NCI-H1417 (cell line): ENCODE measurements at regions not wholly inside any gene's neighbourhood (a gene's known extent, or its start where the extent isn't known, plus 50 kb on each side); places are given as distances from the start of the nearest gene placed in this dataset.
"Not testable (repeated sequence)": the region's sequence is repeated elsewhere in the genome, so short reads cannot be mapped to it uniquely, and the experiment has no call there.

Experiments used
- DNase-seq, 3 experiments: peaks; one replicate each; lab custom pipeline; 2025; lab: John Stamatoyannopoulos, UW

DNA sequence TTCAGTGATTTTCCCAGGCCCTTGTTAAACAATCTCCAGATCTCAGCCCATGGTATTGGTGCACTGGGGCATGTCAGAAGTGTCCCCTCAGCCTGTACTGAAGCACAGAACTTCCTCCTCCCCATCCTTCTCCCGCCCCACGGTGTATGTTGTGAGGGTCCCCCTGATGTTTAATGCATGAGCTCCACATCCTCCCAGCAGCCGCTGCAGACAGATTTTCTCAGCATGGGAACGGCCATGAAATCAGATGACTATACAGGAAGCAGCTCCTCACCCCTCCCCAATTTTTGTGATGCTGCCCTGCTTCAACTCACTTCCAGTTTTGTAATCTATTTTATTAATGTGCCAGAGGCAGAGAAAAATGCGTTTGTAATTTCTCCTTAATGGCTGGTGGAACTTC, 406.0 kb downstream of the MIAT start:
- no peak for DNase-seq

DNA sequence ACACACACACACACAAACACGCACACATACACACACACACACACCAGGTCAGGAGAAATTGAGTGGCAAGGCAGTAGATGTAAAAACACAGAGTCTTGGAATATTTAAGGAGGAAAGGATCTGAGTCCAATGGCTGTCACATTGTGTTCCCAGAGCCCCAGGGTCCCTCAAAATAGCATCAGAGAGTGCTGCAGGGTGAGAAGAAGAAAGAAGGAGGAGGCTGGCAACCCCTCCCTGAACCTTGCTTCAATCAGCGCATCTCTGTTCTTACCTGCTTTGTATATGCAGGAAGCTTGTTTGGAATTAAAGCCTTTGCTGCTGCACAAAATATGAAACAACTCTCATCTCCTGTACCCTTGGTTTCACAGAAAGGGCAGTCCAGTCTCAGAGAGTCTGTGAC, 406.5 kb downstream of the MIAT start:
- DNase-seq, result no peak

DNA sequence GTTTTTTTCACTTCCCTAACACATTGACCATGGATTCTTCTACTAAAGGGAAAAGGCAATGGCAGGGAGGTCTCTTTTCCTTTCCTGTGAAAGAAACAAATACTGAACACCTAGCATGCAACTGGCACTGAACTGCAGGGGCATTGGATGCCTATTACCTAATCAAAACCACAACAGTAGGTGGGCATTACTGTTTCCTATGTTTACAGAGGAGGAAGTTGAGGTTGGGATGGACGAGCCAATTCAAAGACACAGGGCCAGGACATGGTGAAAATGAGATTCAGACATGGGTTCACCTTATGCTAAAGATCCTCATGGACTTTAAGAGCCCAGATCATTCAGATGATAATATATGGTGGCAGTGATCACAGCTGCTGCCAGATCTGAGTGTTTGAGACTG, 407.0 kb downstream of the MIAT start:
- no peak for DNase-seq

DNA sequence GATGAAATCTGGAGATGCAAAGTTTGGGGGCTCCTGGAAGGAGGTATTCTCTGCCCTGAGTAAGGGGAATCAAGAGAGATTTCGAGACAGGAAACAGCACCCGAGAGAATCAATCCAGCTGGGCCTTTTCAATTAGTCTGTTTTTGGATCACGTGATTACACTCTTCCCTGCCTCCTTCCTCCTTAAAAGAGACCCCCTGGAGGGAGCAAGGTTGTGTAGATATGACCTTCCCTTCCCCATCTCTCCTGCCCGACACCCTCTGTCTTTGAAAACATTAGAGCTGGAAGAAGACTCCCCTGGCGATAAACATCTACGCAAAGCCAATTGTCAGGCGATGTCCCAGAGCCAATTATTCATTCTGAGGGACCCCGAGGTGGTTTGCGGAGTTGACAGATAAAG, 407.9 kb downstream of the MIAT start:
- DNase-seq, result peak in 1 of 3 experiments; percentile 23

DNA sequence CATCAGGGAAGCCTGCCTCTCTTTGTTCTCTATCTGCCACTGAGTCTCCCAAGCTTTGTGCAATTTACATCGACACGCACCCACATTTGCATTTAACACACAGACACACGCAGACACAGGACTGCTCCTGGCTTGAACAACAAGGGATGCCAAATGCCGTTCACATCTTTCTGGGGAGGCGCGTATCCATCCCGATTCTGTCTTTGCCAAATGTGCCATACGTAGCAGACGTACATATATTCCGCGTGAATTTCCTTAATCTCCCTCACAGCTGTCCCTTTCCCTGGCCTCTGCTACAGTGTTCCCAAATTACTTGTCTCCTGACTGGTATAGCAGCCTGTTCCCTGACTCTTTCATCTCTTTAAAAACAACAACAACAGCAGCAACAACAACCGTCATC, 409.5 kb downstream of the MIAT start:
- DNase-seq, result no peak

DNA sequence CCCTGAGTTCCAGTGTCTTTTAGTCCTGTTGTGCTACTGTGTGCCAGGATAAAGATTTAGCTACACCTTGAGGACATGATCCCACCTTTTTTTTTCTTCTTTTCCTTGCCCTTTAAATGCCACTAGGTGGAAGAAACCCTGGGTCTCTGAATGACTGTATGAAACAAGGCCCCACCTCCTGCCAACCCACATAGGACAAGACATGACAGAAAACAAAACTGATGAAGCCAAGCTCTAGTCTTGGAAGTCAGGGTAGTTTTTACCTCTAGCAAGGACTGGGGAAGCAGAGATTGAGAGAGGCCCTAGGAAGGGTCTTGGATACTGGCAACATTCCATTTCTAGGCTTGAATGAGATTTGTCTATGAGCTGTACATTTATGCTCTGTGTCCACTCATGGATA, 410.7 kb downstream of the MIAT start:
- DNase-seq, result no peak

DNA sequence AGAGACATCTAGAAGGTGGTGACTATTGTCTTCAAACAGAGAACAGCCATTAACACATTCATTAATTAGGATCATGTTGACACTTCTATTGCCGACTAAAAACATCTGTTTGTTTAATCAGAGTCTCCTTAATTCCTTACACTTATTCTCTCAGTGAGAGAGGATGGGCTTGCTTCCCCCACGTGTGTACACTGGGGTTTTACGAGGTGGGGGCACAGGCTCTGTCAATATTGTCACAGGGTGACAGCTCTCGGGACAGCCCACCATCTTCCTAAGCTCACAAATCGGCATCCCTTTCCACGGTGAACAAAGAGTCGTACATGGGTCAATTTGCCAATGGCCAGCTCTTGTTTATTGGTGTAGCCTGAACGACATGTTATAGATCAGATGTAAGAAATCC, 413.2 kb downstream of the MIAT start:
- peak in 1 of 3 experiments; percentile 4 for DNase-seq

DNA sequence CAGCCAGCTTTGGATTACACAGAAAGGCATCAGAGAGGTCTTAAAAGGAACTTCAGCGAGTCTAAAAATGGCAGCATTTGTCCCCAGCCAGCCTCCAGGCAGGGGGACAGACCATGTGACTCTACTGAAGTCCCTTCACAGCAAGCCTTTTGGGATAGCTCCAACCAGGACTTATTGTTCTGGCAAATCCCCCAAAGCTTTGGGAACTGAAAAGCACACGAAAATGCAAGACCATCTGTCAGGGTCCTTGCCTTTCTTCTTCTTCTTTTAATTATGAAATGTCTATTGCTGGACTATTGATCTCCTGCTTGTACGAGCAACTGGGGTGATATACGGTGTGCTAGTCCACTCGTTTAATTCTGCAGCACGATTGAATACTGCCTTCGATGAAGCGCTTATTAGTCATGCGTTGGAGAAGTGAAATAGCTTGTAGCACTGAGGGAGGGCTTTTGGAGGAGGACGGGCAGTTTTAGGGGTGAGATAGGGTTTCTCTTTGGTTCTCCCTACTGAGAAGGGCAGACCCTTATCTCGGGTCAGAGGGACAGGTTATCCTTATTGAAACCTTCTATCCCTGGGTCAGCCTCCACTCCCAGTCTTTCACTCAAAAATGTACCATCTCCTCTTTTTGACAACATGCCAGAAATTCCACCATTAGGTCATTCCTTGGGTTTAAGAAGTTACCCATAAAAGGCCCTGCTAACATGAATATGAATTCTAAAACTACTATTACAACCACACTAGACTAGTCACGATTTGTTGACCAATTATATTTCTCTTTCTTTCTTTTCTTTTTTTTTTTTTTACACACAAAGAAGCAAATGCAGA, 416.4 kb downstream of the MIAT start:
- DNase-seq, result no peak

DNA sequence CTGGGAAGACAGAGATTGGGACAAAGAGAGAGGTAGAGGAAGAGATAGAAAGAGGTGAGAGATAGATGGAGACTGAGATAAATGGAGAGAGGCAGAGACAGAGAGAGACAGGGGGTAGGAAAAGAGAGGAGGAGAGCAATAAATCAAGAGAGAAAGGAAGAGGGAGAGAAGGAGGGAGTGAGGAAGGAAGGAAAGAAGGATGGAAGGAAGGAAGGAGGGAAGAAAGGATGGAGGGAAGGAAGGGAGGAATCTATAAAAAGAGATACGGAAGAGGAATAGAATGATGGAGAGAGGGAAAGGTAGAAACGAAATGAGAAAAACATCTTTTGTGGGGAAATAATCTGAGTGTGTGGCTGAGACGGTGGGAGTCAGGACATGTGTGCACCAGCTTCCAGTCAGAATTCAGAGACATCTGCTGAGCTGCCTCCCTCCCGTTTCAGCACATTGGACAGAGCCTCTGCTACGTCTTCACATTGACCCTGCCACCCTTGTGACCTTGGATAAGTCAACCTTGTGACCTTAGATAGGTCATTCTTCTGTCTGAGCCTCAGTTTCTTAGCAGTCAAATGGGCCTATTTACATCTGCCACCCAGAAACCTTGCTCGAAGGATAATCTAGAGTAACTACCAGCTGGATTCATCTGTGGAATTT, 417.8 kb downstream of the MIAT start:
- DNase-seq, result no peak

DNA sequence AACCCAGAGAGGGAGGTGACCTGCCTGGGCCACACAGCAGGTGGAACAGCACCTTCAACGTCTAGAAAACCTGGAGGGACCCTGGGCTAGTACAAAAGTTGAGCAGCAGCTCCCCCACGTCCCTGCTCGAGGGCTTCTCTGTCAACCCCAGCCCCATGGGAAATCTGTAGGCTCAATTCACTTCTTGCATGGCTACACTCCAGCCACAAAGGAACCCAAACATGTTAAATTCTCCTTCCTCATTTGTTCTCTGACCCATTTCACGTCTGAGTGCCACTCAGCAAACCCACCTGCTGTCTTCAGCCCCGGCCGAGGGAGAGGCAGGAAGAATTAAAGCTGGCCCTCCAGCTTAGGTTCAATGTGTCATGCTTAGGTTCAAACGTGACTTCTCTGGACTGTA, 418.5 kb downstream of the MIAT start:
- DNase-seq, result no peak

DNA sequence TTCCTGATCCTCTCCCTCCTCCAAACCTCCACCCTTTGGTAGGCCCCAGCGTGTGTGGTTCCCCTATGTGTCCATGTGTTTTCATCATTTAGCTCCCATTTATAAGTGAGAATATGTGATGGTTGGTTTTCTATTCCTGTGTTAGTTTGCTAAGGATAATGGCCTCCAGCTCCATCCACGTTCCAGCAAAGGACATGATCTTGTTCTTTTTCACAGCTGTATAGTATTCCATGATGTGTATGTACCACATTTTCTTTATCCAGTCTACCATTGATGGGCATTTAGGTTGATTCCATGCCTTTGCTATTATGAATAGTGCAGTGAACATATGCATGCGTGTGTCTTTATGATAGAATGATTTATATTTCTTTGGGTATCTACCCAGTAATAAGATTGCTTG, 420.7 kb downstream of the MIAT start:
- not testable (repeated sequence) for DNase-seq

DNA sequence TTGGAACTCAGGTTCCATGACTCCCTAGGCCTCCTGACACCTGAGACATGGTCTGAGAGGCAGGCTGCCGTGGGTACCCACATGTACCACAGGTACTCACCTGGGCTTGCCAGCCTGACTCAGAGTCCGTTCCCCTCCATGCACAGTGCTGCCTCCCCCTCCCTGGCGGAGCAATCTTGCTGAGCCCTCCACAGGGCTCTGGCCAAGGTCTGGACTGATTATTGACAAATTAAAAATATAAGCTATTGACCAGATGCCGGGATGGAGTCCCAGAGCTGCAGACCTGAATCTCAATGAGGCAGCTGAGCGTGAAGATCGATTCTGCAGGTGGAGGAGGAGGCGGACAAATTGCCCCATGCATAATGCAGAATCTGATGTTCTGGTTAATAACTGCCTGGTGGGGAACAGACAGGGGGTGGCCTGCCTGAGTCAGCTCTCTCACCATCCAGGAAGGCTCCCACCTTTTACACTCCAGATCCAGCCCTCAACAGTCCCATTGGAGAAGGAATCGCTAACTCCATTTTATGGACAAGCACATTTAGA, 422.7 kb downstream of the MIAT start:
- DNase-seq, result no peak

DNA sequence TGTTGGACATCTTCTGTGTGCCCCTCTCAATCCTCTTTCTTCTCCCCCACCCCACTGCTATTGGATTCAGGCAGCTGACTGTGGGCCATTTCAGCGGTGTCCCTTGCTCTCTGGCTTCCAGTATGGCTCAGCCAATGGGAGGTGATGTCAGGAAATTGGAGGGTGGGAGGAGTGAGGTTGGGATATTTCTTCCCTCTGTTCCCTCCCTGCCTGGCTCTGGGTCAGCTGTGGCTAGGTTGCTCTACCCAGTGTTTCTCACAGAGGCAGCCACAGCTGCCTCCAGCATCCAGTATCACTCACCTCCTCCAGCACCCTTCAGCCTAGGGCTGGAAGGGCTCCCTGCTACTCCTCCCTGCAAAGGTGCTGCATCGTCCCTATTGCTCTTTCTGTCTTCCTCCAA, 423.5 kb downstream of the MIAT start:
- no peak for DNase-seq

DNA sequence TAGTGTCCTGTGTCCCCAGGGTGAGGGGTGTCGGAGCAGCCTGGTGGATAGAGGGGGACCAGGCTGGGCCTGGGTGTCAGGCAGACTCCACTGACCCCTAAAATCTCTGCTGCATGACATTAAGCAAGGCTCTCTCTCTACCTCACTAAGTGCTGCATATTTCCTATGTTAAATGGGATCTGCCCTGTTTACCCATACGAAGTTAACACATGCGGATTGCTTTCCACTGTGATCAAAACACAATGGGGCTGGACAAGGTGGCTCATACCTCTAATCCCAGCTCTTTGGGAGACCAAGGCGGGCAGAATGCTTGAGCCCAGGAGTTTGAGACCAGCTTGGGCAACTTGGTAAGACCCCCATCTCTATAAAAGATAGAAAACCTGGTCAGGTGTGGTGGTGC, 426.2 kb downstream of the MIAT start:
- DNase-seq, result no peak

DNA sequence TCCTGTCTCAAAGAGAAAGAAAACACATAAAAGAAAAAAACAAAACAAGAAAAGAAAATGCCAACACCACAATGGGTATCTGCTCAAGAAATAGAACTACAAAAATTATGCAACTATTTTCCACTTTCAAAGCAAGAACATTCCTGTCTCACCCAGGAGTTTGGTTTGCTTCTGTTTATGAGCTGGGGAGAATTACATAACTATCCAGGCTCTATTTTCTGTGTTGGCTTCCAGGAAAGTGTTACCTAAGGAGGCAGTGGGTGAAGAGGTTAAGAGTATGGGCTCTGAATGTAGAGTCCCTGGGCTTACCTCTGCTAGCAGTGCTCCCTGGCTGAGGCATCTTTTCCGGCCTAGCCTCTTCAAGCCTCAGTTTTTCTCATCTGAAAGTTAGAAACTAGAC, 426.7 kb downstream of the MIAT start:
- DNase-seq, result no peak

DNA sequence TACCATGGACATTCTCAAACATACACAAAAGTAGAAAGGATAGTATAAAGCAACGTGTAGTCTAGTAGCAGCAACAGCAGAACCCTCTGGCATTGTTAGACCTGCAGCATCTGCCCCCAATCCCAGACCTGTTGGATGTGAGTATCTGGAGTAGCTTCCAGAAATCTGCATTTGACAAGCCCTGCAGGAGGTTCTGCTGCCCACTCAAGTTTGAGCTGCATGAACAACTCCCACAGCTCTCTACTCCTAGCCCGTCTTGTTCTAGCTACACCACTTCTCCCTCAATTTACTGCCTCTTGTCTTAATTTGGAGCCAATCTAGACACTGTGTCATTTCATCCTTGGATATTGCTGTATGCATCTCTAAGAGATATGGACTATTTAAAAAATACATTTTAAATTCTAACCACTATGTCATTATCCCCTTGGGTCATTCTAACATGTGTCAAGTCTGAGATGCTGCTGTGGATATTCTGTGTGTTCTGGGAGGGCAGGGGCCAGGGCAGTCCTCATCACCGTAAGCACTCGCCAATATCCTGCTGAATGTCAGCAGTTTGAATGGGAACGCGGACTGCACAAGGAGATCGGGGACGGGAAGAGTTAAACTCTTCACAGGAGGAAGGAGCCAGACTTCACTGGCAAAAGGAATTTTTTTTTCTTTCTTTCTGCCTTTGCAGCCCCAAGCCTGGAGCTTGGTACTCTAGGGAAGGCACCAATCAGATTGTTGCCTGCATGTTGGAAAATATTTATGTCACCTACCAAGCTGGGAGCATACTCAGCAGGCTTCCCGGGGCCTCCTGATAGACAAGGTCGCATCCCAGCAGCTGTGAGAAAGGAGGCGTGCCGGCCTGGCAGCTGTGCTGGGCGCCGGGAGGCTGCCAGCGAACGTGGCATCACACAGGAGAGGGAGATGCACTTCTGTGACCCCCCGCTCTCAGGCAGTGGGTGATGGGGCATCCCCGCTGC, 429.0 kb downstream of the MIAT start:
- peak in 1 of 3 experiments; percentile 2 for DNase-seq

DNA sequence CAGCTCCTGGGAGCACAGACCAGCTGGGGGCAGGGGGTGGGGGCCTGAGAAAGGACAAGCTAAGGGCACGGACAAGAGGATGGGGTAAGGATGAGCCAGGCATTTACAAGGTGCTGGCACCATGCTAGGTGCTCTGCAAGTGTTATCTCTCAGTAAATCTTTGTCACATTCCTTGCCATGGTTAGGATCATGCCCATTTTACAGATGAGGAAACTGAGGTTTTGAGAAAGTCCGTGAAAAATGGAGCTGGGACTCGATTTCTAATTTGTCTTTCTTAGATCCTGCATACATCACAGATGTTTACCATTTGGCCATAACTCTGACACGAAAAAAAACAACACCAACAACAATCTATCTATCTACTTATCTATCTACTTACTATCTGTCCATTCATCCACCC, 429.7 kb downstream of the MIAT start:
- DNase-seq, result no peak

DNA sequence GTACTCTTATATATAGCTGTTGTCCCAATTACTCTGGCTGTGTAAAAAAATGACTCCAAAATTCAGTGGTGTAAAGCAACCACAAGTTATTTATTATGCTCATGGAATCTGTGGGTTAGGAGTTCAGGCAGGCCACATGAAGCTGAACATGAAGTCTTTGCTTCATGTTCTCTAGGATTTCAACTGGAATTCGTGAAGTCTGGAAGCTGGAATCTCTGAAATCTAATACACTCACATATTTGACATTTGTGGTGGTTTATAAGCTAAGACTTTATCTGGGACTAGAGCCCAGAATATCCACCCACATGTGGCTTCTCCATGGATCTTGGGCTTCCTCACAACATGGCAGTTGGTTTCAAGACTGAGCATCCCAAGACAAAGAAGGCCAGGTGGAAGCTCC, 430.6 kb downstream of the MIAT start:
- no peak for DNase-seq

DNA sequence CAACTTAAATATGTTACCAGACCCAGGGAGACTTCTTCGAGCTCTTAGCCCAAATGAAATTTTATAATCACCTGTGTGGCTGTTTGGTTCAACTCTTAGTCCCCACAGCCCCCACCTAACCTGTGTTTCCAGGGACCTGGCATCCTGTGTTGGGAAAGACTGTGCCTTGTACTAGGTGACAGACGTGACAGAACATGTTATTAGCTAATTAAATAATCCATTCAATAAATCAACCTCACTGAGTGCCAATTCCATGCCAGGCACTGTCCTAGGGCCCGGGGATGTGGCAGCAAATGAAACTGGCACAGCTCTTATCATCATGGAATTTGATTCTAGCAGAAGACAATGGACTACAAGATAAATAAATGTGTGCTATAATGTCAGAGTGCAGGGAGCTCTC, 431.9 kb downstream of the MIAT start:
- DNase-seq, result peak in 1 of 3 experiments; percentile 1

DNA sequence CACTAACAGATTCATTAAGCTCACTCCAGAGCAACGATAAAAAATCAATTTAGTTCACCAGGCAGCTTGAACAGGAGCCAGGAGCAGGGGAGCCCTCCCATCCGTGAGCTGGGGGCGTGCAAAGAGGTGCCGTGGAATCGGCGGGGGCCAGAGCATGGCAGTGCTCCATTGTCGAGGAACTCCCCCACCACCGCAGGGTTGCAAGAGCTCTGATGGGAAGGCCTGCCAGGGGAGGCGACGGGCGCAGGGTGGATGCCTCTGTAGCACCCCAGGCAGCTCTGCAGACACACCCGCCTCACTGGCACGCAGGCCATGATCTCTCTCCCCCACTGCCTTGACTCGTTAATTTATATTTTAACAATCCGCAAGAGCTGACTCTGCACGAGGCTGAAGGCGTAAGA, 433.2 kb downstream of the MIAT start:
- DNase-seq, result no peak

DNA sequence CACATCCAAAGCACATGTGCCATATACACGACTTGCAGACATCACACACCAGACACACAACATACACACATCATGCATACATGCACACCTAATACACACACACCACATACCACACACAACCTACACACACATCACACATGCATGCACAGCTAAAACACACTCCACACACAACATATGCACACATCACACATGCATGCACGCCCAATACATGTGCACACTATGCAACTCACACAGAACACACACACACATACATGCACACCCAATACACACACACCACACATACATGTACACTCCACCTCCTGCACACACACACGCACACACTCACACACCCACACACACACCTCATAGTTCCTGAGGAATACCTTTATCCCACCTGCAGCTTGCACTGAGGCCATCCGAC, 436.0 kb downstream of the MIAT start:
- no peak for DNase-seq

DNA sequence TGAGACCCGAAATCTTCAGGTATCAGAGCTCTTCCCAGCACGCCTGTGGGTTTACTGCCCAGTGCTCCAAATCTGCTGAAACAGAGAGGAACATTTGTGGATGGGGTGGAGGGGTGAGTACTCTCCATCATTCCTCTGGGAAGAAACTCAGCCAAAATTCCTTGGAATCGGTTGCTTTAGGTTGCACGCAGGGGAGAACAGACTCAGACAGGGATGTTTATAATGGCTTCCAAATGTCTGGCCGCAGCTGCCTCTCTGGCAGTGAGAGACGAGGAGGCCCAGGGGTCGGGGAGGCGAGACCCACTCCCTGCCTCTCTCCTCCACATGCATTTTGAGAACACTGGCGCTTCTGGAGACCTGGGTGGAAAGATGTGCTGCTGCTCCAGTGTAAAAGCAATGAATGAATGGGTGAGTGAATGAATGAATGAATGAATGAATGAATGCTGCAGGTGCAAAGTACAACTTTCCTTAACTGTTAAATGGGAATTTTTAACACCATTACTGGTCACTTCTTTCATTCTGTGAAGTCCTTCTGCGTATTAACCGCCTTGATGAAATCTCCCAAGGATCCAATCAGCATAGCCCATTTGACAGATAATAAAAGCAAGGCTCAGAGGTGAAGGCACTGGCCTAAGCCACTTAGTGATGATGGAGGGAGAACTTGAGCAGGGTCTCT, 437.4 kb downstream of the MIAT start:
- no peak for DNase-seq
